PC-9 (cell line): ENCODE measurements at regions not wholly inside any gene's neighbourhood (a gene's known extent, or its start where the extent isn't known, plus 50 kb on each side); places are given as distances from the start of the nearest gene placed in this dataset.
A peak's percentile ranks its signal among the peaks of the same experiment; 100 is the strongest.

Experiments
- BruUV-seq: library from RNA; stranded (reverse); fragments of 400-500 nt; replicated peaks from 2 replicates; lab custom pipeline; 2021; lab: Mats Ljungman, UMichigan
- CTCF ChIA-PET: fragments of 300-600 bp; sonication (Branson Sonifier 250); formaldehyde crosslinking; loops from one replicate; lab custom pipeline; 2022; ENCODE audit warnings: antibody characterized with exemption; lab: Charles Lee
- POLR2A ChIA-PET: fragments of 300-600 bp; sonication (Branson Sonifier 250); formaldehyde crosslinking; loops from one replicate; lab custom pipeline; 2022; ENCODE audit warnings: antibody characterized with exemption; ENCODE audit not compliant: unreplicated experiment; lab: Charles Lee
- DNase-seq, 2 experiments: peaks; one replicate each; pipeline versions ENCODE4 v3.0.0 to v3.0.0-alpha.2; 2015 to 2022; ENCODE audit warnings: mixed read lengths in 1 of 2
- H2AFZ ChIP-seq: fragments of 200-600 bp; sonication (generic); 2 replicates; pipeline ENCODE4 v1.8.1; 2017; ENCODE audit warnings: antibody characterized with exemption
- H3F3A ChIP-seq: fragments of 200-600 bp; sonication (generic); 2 replicates; pipeline ENCODE4 v1.8.1; 2017; ENCODE audit warnings: antibody characterized with exemption, mild to moderate bottlenecking, low read depth; ENCODE audit not compliant: insufficient read depth
- H3K27ac ChIP-seq: fragments of 200-600 bp; sonication (generic); 2 replicates; pipeline ENCODE4 v1.6.1; 2016; ENCODE audit warnings: mixed run types
- H3K27me3 ChIP-seq: fragments of 200-600 bp; sonication (generic); 2 replicates; pipeline ENCODE4 v1.6.1; 2016; ENCODE audit warnings: low read depth, mixed run types; ENCODE audit not compliant: insufficient read depth
- H3K36me3 ChIP-seq: fragments of 200-600 bp; sonication (generic); 2 replicates; pipeline ENCODE4 v1.6.1; 2016; ENCODE audit warnings: low read depth, mixed run types
- H3K4me1 ChIP-seq: fragments of 200-600 bp; sonication (generic); replicated peaks from 2 replicates; pipeline ENCODE4 v1.6.1; 2016; ENCODE audit warnings: mixed run types; ENCODE audit not compliant: insufficient read depth
- H3K4me2 ChIP-seq: fragments of 200-600 bp; sonication (generic); 2 replicates; pipeline ENCODE4 v1.6.1; 2017; ENCODE audit warnings: mixed run types
- H3K4me3 ChIP-seq: fragments of 200-600 bp; sonication (generic); 2 replicates; pipeline ENCODE4 v1.6.1; 2016; ENCODE audit warnings: mixed run types
- H3K79me2 ChIP-seq: fragments of 200-600 bp; sonication (generic); 2 replicates; pipeline ENCODE4 v1.6.1; 2017; ENCODE audit warnings: low read depth, mixed run types
- H3K9me2 ChIP-seq: fragments of 200-600 bp; sonication (generic); 2 replicates; pipeline ENCODE4 v1.8.1; 2017; ENCODE audit warnings: mild to moderate bottlenecking; ENCODE audit not compliant: insufficient read depth
- H3K9me3 ChIP-seq: fragments of 200-600 bp; sonication (generic); 2 replicates; pipeline ENCODE4 v1.8.1; 2016; ENCODE audit warnings: low read depth; ENCODE audit not compliant: insufficient read depth
- H4K20me1 ChIP-seq: fragments of 200-600 bp; sonication (generic); 2 replicates; pipeline ENCODE4 v1.8.1; 2017; ENCODE audit not compliant: insufficient read depth
- CTCF ChIP-seq: fragments of 200-600 bp; sonication (generic); conservative IDR thresholded peaks from 2 replicates; pipeline ENCODE4 v1.6.1; 2017; ENCODE audit warnings: mixed run types, antibody characterized with exemption, mild to moderate bottlenecking, moderate library complexity
- EZH2 ChIP-seq: fragments of 200-600 bp; sonication (generic); IDR thresholded peaks from 2 replicates; pipeline ENCODE4 v1.8.0; 2017; ENCODE audit warnings: antibody characterized with exemption, low read depth
- intact Hi-C: fragments of 100-400 bp; cut with micrococcal nuclease; formaldehyde crosslinking; loops from one replicate; pipeline ENCODE4 v1.10.0; 2022; ENCODE audit not compliant: unreplicated experiment

DNA sequence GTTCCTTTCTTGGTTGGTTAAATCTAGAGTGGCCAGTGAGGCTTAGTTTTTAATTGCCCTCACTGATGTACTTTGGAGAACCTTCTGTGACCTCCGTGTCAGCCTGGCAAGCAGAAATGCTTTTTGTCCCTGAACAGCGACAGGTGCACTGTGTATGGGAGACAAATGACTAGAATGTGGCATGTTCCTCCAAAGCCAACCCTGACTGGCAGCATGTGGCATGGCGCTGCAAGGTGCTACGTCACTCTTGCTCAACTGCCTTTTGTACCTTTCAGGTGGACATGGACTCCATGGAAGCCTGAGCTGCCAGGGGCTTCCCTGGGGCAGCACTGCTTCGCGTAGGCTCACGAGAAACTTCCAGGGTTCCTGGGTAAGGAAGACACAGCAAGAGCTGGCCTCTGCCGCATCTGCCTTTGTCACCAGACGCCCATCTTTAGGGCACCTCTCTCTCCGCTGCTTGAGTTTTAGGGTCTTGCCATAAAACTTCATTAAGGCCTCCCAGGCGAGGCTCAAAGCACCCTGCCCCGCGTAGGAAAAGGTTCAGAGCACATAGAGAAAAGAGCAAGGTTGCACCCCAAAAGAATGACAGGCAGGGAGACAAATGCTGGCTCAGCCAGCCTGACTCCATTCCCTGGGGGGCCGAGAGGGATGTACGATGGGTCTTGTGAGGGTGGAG is 167.1 kb upstream of the SOX1 start:
- TF ChIP-seq EZH2 (0 out of 2 replicates have a peak, but pooled peaks have one; percentile 25), CTCF (no peak)
- Histone ChIP-seq H3K9me3 (no peaks in the 10 kb centered on the region), H3K9me2 (no peaks in the 10 kb centered on the region), H3K79me2 (no peaks in the 10 kb centered on the region), H3K27ac (no peak overlapping the region), H4K20me1 (no peaks in the 10 kb centered on the region; the same call in 1 of the 2 replicates), H3K27me3 (peaks cover 96% of the 10 kb centered on the region), H3K36me3 (no peaks in the 10 kb centered on the region), H3K4me1 (no peaks in the 10 kb centered on the region), H3F3A (peaks cover 6% of the 10 kb centered on the region; the same call in 1 of the 2 replicates), H3K4me3 (no peak overlapping the region), H2AFZ (no peak overlapping the region), H3K4me2 (no peak overlapping the region)
- no TSS peak for BruUV-seq
- ChIA-PET CTCF (no interaction called here), POLR2A (no interaction called here)
- no peak for DNase-seq
- intact Hi-C loops: no loop called here

DNA sequence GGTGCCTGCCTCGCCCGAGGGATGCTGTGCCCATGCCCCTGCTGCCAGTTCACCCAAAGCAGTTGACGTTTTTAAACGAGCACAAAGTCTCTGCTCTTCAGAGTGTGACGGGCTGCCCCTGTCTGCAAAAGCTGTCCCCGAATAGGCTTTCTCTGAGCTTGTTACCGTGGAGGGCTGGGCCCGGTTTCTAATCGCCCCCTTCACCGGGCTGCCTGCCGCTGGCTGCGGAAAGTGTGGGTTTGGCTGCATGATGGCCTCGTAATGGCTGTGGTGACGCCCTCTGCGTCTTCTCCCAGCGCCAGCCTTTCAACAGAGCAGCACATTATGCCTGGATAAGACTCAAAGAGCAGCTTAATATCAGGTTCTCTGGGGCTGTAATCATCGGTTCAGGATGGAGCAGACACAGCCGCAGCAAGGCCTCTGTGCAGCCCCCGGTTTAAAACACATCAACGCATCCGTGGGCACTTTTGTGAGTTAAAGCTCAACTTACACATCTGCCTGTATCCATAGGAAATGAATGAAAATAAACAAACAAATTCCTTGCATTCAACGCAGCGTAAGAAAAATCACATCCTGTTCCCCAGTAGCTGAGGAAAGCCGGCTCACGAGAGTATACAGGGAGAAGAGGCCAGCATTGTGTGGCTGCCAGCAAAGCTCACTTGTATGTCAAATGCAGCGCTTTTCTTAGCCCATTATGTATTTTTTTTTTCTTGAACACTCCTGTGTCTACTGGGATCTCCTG is 166.4 kb upstream of the SOX1 start:
- no TSS peak for BruUV-seq
- POLR2A ChIA-PET: no interaction called here

More for the DNA sequence above, 166.4 kb upstream of the SOX1 start:
- Histone ChIP-seq H3K36me3 (no peaks in the 10 kb centered on the region), H3F3A (peaks cover under 1% of the 10 kb centered on the region; the same call in 1 of the 2 replicates), H3K4me1 (no peaks in the 10 kb centered on the region), H3K4me3 (no peak overlapping the region), H3K4me2 (no peak overlapping the region), H2AFZ (no peak overlapping the region), H4K20me1 (no peaks in the 10 kb centered on the region; the same call in 1 of the 2 replicates), H3K27me3 (peaks cover 89% of the 10 kb centered on the region), H3K9me2 (no peaks in the 10 kb centered on the region), H3K27ac (no peak overlapping the region), H3K9me3 (no peaks in the 10 kb centered on the region), H3K79me2 (no peaks in the 10 kb centered on the region)
- CTCF ChIA-PET: no interaction called here
- no peak for TF ChIP-seq CTCF
- 0 out of 2 replicates have a peak, but pooled peaks have one; percentile 5 for TF ChIP-seq EZH2
- intact Hi-C loops: no loop called here
- DNase-seq: no peak
